ENCODE measurements at regions not wholly inside any gene's neighbourhood (a gene's known extent, or its start where the extent isn't known, plus 50 kb on each side); places are given as distances from the start of the nearest gene placed in this dataset.

- TF ChIP-seq CTCF (IDR thresholded peaks at IDR 0.05) (no peak), POLR2A (IDR thresholded peaks at IDR 0.05) (no peak)
Observed at GRCh38 chr6:44528716-44529115, 141.2 kb downstream of the CDC5L start.

All from vagina (tissue), 2 donors.